ENCODE measurements at regions not wholly inside any gene's neighbourhood (a gene's known extent, or its start where the extent isn't known, plus 50 kb on each side); places are given as distances from the start of the nearest gene placed in this dataset.

DNA sequence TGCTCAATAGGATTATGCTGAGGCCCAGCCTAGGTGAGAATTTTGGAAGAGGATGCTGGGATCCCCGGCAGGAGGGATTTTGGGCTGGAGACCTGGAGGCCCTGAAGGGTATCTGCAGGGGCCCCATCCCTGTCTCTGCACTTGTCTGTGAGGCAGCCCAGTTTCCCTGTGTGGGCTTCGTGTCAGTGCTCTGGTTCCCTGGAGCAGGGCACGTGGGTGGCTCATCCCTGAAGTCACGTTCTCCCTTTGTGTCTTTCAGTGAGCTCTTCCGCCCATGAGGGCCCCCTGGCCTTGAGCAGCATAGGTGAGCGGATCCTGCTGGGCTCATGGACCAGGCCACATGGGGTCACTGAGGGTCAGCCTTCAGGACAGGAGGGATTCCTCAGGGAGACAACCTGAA lies 217.9 kb downstream of the SNRPN start:
- Histone ChIP-seq H3K9me1 (ENCODE audit: insufficient read depth, low read length) (no peaks in the 10 kb centered on the region), H2AFZ (replicated peaks; ENCODE audit: low read length, poor library complexity) (no peak overlapping the region), H2AK5ac (ENCODE audit: low read depth, low read length) (no peak overlapping the region), H2BK20ac (ENCODE audit: low read depth, low read length) (no peak overlapping the region), H2AK9ac (replicated peaks; ENCODE audit: low read depth, low read length, poor library complexity) (no peak overlapping the region), H2BK5ac (ENCODE audit: low read depth, low read length, poor library complexity, severe bottlenecking) (no peak overlapping the region), H3K56ac (ENCODE audit: extremely low read depth, insufficient read depth, low read length) (no peak overlapping the region), H2BK15ac (ENCODE audit: low read depth, low read length) (no peak overlapping the region), H3K9ac (ENCODE audit: low read depth, low read length) (no peak overlapping the region), H4K8ac (ENCODE audit: low read depth in 2 of 2, low read length in 2 of 2) (no peak overlapping the region), H3K18ac (ENCODE audit: low read depth, low read length) (no peak overlapping the region), H3K4me3 (ENCODE audit: insufficient read depth, low read depth, low read length) (no peak overlapping the region), H3K23ac (ENCODE audit: low read depth, low read length) (no peak overlapping the region), H3K14ac (replicated peaks; ENCODE audit: low read depth, low read length) (no peak overlapping the region), H4K20me1 (ENCODE audit: insufficient read depth, low read length) (no peaks in the 10 kb centered on the region), H4K91ac (ENCODE audit: insufficient read depth, low read depth, low read length) (no peak overlapping the region), H3K27me3 (ENCODE audit: control insufficient read depth, insufficient read depth, low read length) (no peaks in the 10 kb centered on the region), H3K4me1 (ENCODE audit: control insufficient read depth, insufficient read depth, low read length) (no peaks in the 10 kb centered on the region), H3K4me2 (ENCODE audit: low read depth, low read length) (no peak overlapping the region), H2BK120ac (ENCODE audit: low read depth, low read length) (no peak overlapping the region), H4K5ac (ENCODE audit: low read depth, low read length) (no peak overlapping the region), H3K79me1 (ENCODE audit: low read depth in 1 of 2, low read length in 2 of 2) (no peaks in the 10 kb centered on the region), H3K27ac (ENCODE audit: insufficient read depth, low read length) (no peak overlapping the region), H3K4ac (ENCODE audit: low read depth, low read length) (no peak overlapping the region), H3K9me3 (ENCODE audit: control insufficient read depth, insufficient read depth, low read length) (peaks cover 55% of the 10 kb centered on the region), H3K36me3 (ENCODE audit: control insufficient read depth, insufficient read depth, low read length) (no peaks in the 10 kb centered on the region)
- intact Hi-C loops (cut with micrococcal nuclease) = no loop called here
- no peak for ATAC-seq (ENCODE audit: low read depth)
- ChIA-PET CTCF (no interaction called here), POLR2A (ENCODE audit: unreplicated experiment) (no interaction called here)
- DNase-seq = no peak
- WGBS, 2 experiments (ENCODE audit: extremely low coverage in 2 of 2, insufficient read length in 1 of 2) = 43% methylated on average over 5 of the region's 6 CpGs; no CpG with 5 or more reads in 1 of the 2 experiments
- TF ChIP-seq MXI1 (IDR thresholded peaks at IDR 0.05; ENCODE audit: borderline replicate concordance, low read depth, low read length) = no peak
- in situ Hi-C loops (cut with MboI; ENCODE audit: low sequenced_read_pairs) = loop anchor here (25.0 kb wide), 1 partner anchor 1090 kb away; no protein-coding TSS in a partner anchor
- dilution Hi-C loops (cut with HindIII; ENCODE audit: low sequenced_read_pairs, unreplicated experiment) = no loop called here
- no TSS peak for BruUV-seq (replicated peaks)
